NCI-H1092 treated with DMSO at 0.1 percent for 48 hours (cell line): ENCODE measurements at regions not wholly inside any gene's neighbourhood (a gene's known extent, or its start where the extent isn't known, plus 50 kb on each side); places are given as distances from the start of the nearest gene placed in this dataset.

Source experiments
- DNase-seq: peaks from one replicate; lab custom pipeline; 2025; lab: John Stamatoyannopoulos, UW

- no peak for DNase-seq
Observed at GRCh38 chr3:182585532-182586150, 207.7 kb upstream of the ATP11B start.

- no peak for DNase-seq
Observed at GRCh38 chr3:182592747-182593146, 200.6 kb upstream of the ATP11B start.

DNA sequence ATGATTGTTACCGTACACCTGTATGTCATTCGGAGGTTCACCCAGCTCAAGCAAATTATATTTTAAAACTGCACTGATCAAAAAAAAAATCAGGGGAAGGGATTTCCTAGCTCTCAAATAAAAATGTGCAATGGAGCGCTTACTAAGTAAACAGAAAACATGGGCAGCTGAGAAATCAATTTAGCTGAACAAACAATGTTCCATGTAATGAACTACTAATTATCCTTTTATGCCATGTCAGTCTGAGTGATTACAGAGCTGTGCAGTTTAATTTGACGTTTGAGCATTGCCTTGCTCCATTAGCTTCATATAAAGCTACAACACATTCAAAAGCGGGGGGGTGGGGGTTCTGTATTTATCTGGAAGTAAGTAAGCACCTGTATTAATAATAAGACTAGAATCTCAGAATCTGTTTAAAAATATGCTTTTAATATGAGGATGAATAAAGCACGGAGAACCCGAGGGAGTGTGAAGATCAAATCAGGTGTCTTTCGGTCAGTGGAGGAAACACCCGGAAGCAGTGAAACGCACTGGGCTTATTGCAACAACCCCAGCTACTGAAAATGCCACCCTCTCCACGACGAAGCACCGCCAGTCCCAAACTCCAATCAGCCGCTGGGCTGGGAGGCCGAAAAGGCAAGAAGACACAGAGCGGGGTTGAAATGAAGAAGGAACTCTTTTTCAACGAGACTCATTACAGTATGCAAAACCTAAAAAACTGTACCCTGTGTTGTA, 196.5 kb upstream of the ATP11B start:
- DNase-seq = peak; percentile 87

GRCh38 chr3:182597621-182598041, 195.7 kb upstream of the ATP11B start:
- DNase-seq = no peak

DNA sequence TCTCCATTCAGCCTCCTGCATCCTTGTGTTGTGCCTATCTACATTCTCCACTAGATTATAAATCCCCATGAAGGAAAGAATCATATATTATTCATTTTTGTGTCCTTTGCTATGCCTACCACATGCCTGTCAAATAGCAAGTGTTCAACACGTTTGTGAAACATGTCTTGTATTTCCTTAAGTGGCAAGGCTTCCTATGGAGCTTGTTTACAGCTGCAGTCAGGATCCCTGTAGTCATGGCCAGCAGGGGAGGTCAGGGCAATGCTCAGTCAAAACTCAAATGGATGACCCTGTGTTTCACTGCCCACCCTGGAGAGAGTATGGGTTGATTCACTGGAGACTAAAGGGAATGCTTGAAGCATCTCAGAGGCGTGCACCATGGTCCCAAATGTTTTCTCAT, 191.7 kb upstream of the ATP11B start:
- DNase-seq = no peak

GRCh38 chr3:182603501-182603900, 189.8 kb upstream of the ATP11B start:
- DNase-seq = no peak

- DNase-seq = no peak
Observed at GRCh38 chr3:182605882-182606611, 187.3 kb upstream of the ATP11B start.

GRCh38 chr3:182606905-182607504, 186.3 kb upstream of the ATP11B start:
- DNase-seq = no peak

DNA sequence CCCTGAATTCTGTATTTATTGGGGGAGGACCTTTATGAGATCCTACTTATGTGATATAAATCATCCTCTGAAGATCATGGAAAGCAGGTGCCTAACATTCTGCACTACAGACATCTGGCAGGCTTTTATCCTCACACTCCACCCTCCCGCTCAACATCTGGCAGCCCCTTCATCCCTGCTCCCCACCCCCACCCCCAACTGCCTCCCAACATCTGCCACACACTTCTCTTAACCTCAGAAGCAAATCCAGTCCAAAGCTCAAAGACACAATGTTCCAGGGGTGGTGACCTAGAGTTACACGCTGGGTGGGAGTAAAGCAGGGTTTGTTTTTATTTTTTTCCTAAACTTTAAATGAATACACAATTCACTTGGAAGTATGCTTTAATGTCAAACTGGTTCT, 184.5 kb upstream of the ATP11B start:
- DNase-seq = no peak

GRCh38 chr3:182609575-182610156, 183.6 kb upstream of the ATP11B start:
- peak; percentile 13 for DNase-seq

DNA sequence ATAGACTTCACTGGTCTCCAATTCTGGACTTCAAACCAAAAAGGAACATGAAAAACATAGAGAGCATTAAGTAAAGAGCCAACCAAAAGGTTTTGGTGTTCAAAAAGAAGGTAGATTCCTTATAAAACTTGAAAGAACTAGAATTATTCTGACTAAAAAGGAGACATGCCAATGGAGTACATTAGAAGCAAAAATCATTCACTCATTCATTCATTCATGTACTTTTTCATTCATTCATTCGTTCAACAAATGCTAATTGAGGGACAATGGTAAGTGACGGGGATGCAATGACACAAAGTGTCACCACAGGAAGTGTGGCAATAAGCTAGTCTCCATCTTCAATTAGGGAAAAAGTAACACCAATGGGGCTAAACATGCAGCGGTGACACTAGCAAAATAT, 181.0 kb upstream of the ATP11B start:
- DNase-seq = no peak

GRCh38 chr3:182617500-182617899, 175.8 kb upstream of the ATP11B start:
- DNase-seq = no peak

DNA sequence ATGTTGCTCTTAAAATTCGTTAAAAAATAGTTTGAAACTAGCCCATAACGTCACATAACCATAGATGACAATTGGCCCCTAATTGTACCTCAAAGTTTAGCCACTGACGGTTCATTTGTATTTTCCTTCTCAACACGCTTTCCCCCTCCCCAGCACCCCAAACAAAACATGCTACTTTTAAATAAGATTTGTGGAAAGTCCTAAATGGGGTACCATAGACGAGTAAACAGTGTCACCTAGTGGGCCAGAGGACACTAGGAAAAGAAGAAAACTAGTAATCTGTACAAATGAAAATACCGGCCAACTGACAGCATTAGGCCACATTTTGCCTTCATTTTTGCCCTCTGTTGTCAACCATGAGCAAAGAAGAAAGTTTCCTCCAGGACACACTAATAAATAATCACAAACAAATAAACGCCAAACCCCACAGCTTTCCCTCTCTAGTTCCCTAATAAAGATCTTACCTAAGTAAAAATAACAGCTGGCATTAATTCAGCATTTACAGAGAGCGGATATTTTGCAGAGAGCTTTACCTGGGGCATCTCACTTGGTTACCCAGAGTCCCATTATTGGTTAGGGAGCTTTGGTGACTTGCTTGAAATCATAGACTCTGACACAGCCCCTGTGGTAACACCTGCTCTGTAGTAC, 175.1 kb upstream of the ATP11B start:
- peak; percentile 48 for DNase-seq

GRCh38 chr3:182618981-182619591, 174.2 kb upstream of the ATP11B start:
- no peak for DNase-seq

DNA sequence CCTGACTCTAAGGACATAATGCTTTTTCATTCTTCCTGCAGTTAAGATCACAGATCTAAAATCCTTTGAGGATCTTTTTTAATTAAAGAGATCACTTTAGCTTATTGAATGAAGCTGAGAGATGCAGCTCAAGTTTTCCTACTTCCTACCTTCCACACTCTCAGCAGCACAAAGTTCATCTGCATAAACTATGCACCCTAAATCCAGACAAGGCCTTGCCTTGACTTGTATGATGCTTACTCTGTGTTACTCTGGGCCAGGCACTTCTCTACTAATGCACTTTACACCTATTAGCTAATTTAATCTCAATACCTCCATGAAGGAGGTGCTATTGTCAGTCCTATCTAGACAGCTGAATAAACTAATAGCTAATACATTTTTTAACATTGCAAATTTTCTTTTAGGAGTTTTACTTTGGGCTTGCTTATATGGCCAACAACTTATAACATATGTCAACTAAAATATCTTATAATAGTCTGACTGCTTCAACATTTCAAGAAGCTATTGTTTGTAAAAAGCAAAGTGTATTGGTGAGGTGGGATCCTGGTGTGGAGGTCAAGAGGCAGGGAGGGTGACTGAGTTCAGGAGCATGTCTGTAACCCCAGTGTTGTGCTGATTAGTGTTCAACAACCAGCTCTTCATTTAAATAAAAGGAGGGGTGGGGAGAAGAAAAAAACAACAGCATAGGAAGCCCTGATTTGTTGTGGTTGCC, 172.4 kb upstream of the ATP11B start:
- DNase-seq = no peak

DNA sequence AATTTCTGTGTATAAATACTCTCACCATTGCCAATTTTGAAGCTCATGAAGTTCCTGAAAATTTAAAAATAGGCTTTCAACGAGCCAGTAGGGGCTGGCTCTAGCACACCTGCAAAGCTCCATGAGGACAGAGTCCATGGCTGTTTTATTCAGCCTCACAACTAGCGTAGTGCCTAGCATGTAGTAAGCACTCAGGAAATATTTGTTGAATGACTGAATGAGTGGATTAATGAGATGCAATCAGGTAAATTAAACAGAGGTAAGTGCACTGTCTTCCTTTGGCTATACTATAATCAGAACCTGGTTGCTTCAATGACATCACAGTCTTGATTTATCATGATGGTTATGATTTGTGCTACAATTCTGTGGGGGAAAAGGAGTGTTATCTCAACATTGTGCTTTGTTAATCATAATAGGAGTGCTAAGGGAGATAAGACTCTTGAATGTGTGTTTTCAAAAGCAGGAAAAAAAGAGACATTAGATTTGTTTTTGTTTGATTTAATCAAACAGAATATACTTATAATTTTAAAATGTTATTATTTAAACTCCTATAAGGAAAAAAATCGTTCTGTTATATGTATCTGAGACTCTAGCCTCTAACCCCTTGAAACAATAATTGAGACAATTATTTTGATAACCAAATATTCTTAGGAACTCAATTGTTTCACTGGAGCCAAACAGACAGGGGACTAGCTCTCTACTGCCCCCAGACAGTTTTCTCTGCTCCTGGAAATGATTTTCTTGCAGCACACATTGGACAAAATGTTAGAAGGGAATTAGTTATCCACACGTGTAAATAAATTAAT, 171.7 kb upstream of the ATP11B start:
- peak; percentile 21 for DNase-seq

DNA sequence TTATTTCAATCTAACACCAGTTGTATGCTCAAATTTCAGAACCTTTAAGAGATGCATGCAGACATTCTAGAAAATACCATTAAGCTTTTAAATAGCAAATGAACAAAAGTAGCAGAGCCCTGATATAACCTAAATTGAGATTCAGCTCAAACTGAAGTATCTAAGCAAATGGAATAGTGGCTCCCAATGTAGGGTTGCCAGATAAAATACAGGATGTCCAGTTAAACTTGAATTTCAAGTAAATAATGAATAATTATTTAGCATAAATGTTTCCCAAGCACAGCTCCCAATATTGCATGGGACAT, 171.1 kb upstream of the ATP11B start:
- DNase-seq = no peak

DNA sequence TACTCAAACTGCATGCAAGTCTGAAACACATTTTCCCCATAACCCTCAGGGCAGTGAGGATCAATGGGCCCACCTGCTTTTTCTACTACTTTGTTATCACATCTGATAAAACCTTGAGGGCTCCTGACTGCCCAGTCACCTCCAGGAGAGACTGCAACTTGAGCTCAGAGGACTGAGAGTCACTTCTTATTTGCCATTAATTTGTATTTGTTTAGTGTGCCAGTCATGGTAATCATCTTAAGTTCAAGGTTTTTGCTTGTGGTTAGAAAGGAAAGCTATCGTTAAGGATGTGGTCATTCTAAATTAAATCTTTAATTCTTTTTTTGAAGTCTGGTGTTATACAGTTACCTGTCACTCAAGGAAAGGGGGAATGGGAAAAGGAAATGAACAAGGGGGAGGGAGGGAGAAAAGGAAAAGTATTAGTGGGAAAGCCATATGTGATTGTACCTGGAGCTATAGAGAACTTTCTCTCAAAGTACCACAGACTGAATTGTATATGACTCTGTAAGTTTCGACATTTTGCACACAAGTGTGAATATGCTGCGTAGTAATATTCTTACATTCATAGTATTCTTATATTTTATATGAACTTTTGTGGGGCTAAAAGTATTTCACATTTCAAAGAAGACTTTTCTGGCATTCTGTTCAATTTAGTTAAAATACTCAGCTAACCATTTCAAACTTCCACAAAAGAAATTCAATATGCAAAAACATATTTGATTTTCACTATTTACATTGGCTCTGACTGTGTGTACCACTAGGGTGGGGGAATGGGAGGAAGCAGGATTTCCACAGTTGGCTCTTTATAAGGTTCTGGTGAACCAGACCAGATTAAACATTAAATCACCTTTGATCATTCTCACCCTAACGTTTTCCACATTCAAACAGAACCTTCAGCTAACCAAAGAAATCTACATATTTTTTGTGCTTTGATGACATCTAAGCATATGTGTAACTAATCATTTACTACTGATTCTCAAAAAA, 166.5 kb upstream of the ATP11B start:
- no peak for DNase-seq

DNA sequence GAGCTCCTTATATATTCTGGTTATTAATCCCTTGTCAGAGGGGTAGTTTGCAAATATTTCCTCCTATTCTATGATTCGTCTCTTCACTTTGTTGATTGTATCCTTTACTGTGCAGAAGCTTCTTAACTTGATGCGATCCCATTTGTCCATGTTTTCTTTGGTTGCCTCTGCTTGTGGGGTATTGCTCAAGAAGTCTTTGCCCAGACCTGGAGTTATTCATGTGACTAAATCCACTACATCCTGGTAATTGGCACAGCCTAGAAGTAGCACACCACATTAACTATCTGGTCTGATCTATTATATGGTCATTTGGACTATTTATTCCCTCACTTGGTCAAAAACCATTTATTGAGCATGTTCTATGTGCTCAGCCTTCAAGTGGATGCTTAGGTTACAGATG, 164.8 kb upstream of the ATP11B start:
- DNase-seq = no peak
